GM18507 (cell line): ENCODE measurements at regions not wholly inside any gene's neighbourhood (a gene's known extent, or its start where the extent isn't known, plus 50 kb on each side); places are given as distances from the start of the nearest gene placed in this dataset.
"Not testable (repeated sequence)": the region's sequence is repeated elsewhere in the genome, so short reads cannot be mapped to it uniquely, and the experiment has no call there.

Experiments used
- DNase-seq: peaks from one replicate; pipeline ENCODE4 v3.0.0; 2011; ENCODE audit warnings: low read depth; ENCODE audit not compliant: insufficient read length; ENCODE audit errors: extremely low spot score
- FAIRE-seq: peaks from 2 replicates; lab custom pipeline; 2011; peaks lifted over from hg19 to GRCh38; lab: Jason Lieb, UNC

- DNase-seq (no peak), FAIRE-seq (no peak)
These were observed 177.6 kb downstream of the STK31 start for GRCh38 chr7:23887660-23888059.

GRCh38 chr7:23888958-23889357, 178.9 kb downstream of the STK31 start:
- no peak for DNase-seq
- FAIRE-seq: no peak

GRCh38 chr7:23889566-23889965, 179.5 kb downstream of the STK31 start:
- DNase-seq (no peak), FAIRE-seq (no peak)

GRCh38 chr7:23892019-23892418, 182.0 kb downstream of the STK31 start:
- DNase-seq: no peak

GRCh38 chr7:23893176-23893941, 183.3 kb downstream of the STK31 start:
- no peak for FAIRE-seq
- DNase-seq: no peak

More at GRCh38 chr7:23892019-23892418, 182.0 kb downstream of the STK31 start:
- FAIRE-seq: no peak

GRCh38 chr7:23893942-23894891, 184.2 kb downstream of the STK31 start:
- DNase-seq (no peak), FAIRE-seq (no peak)

GRCh38 chr7:23894892-23895569, 185.0 kb downstream of the STK31 start:
- FAIRE-seq: no peak
- no peak for DNase-seq

- FAIRE-seq: no peak
- DNase-seq: no peak
These were observed 185.7 kb downstream of the STK31 start for GRCh38 chr7:23895666-23896096.

GRCh38 chr7:23898619-23899018, 188.6 kb downstream of the STK31 start:
- FAIRE-seq: no peak
- no peak for DNase-seq

- not testable (repeated sequence) for DNase-seq, FAIRE-seq
These were observed 194.9 kb downstream of the STK31 start for GRCh38 chr7:23904901-23905300.

GRCh38 chr7:23907012-23907411, 197.0 kb downstream of the STK31 start:
- FAIRE-seq (no peak), DNase-seq (no peak)

GRCh38 chr7:23909426-23909825, 199.4 kb downstream of the STK31 start:
- DNase-seq: no peak
- FAIRE-seq: no peak

- DNase-seq: no peak
- FAIRE-seq: no peak
These were observed 202.0 kb downstream of the STK31 start for GRCh38 chr7:23912065-23912464.

GRCh38 chr7:23913016-23913415, 203.0 kb downstream of the STK31 start:
- FAIRE-seq (no peak), DNase-seq (no peak)

GRCh38 chr7:23915236-23915635, 205.2 kb downstream of the STK31 start:
- no peak for DNase-seq

GRCh38 chr7:23918286-23918685, 208.3 kb downstream of the STK31 start:
- FAIRE-seq (no peak), DNase-seq (no peak)

More at GRCh38 chr7:23915236-23915635, 205.2 kb downstream of the STK31 start:
- no peak for FAIRE-seq

GRCh38 chr7:23918856-23919255, 208.8 kb downstream of the STK31 start:
- FAIRE-seq (no peak), DNase-seq (no peak)

- DNase-seq (no peak), FAIRE-seq (no peak)
These were observed 215.1 kb downstream of the STK31 start for GRCh38 chr7:23925088-23925487.

- DNase-seq (no peak), FAIRE-seq (no peak)
These were observed 217.8 kb downstream of the STK31 start for GRCh38 chr7:23927709-23928417.
